HUES48 (cell line): ENCODE measurements at regions not wholly inside any gene's neighbourhood (a gene's known extent, or its start where the extent isn't known, plus 50 kb on each side); places are given as distances from the start of the nearest gene placed in this dataset.

ENCODE experiments used
- H3K27ac ChIP-seq: one replicate; pipeline ENCODE4 v1.7.0; 2013; ENCODE audit warnings: low read depth, low read length, inconsistent platforms
- H3K27me3 ChIP-seq: 2 replicates; pipeline ENCODE4 v1.6.1; 2013; ENCODE audit warnings: mild to moderate bottlenecking, low read length; ENCODE audit not compliant: control insufficient read depth, insufficient read depth
- H3K36me3 ChIP-seq: 2 replicates; pipeline ENCODE4 v1.6.1; 2013; ENCODE audit warnings: low read length; ENCODE audit not compliant: control insufficient read depth, insufficient read depth
- H3K4me1 ChIP-seq: 2 replicates; pipeline ENCODE4 v1.6.1; 2013; ENCODE audit warnings: mild to moderate bottlenecking, low read length; ENCODE audit not compliant: control insufficient read depth, insufficient read depth
- H3K4me3 ChIP-seq: 2 replicates; pipeline ENCODE4 v1.5.1; 2013; ENCODE audit warnings: mild to moderate bottlenecking, low read depth, low read length
- H3K9ac ChIP-seq: 2 replicates; pipeline ENCODE4 v1.6.1; 2013; ENCODE audit warnings: mild to moderate bottlenecking, low read depth, low read length, moderate library complexity
- H3K9me3 ChIP-seq: 2 replicates; pipeline ENCODE4 v1.6.1; 2013; ENCODE audit warnings: low read length; ENCODE audit not compliant: control insufficient read depth, insufficient read depth

GRCh38 chr5:58088941-58089340, 370.9 kb downstream of the PLK2 start:
- H3K9me3 ChIP-seq, result no peaks in the 10 kb centered on the region
- no peak overlapping the region for H3K9ac ChIP-seq
- no peak overlapping the region for H3K4me3 ChIP-seq
- no peaks in the 10 kb centered on the region for H3K4me1 ChIP-seq
- no peaks in the 10 kb centered on the region for H3K36me3 ChIP-seq
- H3K27ac ChIP-seq, result no peak overlapping the region
- no peaks in the 10 kb centered on the region for H3K27me3 ChIP-seq

GRCh38 chr5:58087905-58088304, 372.0 kb downstream of the PLK2 start:
- no peaks in the 10 kb centered on the region for H3K36me3 ChIP-seq
- H3K9ac ChIP-seq, result no peak overlapping the region
- no peaks in the 10 kb centered on the region for H3K9me3 ChIP-seq
- H3K27ac ChIP-seq, result no peak overlapping the region
- no peaks in the 10 kb centered on the region for H3K4me1 ChIP-seq
- H3K4me3 ChIP-seq, result no peak overlapping the region
- no peaks in the 10 kb centered on the region for H3K27me3 ChIP-seq

- Histone ChIP-seq H3K36me3 (no peaks in the 10 kb centered on the region), H3K4me3 (no peak overlapping the region), H3K27me3 (no peaks in the 10 kb centered on the region), H3K27ac (no peak overlapping the region), H3K9ac (no peak overlapping the region), H3K9me3 (no peaks in the 10 kb centered on the region), H3K4me1 (no peaks in the 10 kb centered on the region)
Measured at GRCh38 chr5:58087123-58087522, 372.8 kb downstream of the PLK2 start.

- Histone ChIP-seq H3K27me3 (no peaks in the 10 kb centered on the region), H3K4me3 (no peak overlapping the region), H3K9ac (no peak overlapping the region), H3K4me1 (no peaks in the 10 kb centered on the region), H3K27ac (no peak overlapping the region), H3K9me3 (no peaks in the 10 kb centered on the region), H3K36me3 (no peaks in the 10 kb centered on the region)
Measured at GRCh38 chr5:58085800-58086199, 374.1 kb downstream of the PLK2 start.

- no peak overlapping the region for H3K9ac ChIP-seq
- peaks cover 8% of the 10 kb centered on the region; the same call in 1 of the 2 replicates for H3K4me1 ChIP-seq
- no peaks in the 10 kb centered on the region for H3K9me3 ChIP-seq
- no peaks in the 10 kb centered on the region for H3K27me3 ChIP-seq
- no peak overlapping the region for H3K4me3 ChIP-seq
- no peak overlapping the region for H3K27ac ChIP-seq
- H3K36me3 ChIP-seq, result no peaks in the 10 kb centered on the region
Measured at GRCh38 chr5:58081435-58081834, 378.5 kb downstream of the PLK2 start.

GRCh38 chr5:58080573-58080972, 379.3 kb downstream of the PLK2 start:
- H3K4me1 ChIP-seq, result peaks cover 8% of the 10 kb centered on the region; the same call in 1 of the 2 replicates
- H3K27ac ChIP-seq, result no peak overlapping the region
- H3K9me3 ChIP-seq, result no peaks in the 10 kb centered on the region
- no peaks in the 10 kb centered on the region for H3K27me3 ChIP-seq
- H3K9ac ChIP-seq, result no peak overlapping the region
- no peak overlapping the region for H3K4me3 ChIP-seq
- no peaks in the 10 kb centered on the region for H3K36me3 ChIP-seq

- no peaks in the 10 kb centered on the region for H3K9me3 ChIP-seq
Measured at GRCh38 chr5:58077966-58078365, 381.9 kb downstream of the PLK2 start.

GRCh38 chr5:58077416-58077815, 382.5 kb downstream of the PLK2 start:
- H3K4me1 ChIP-seq, result peaks cover 8% of the 10 kb centered on the region; the same call in 1 of the 2 replicates
- H3K36me3 ChIP-seq, result no peaks in the 10 kb centered on the region
- H3K9me3 ChIP-seq, result no peaks in the 10 kb centered on the region
- H3K4me3 ChIP-seq, result no peak overlapping the region
- H3K27me3 ChIP-seq, result no peaks in the 10 kb centered on the region
- no peak overlapping the region for H3K9ac ChIP-seq
- no peak overlapping the region for H3K27ac ChIP-seq

More at GRCh38 chr5:58077966-58078365, 381.9 kb downstream of the PLK2 start:
- no peak overlapping the region for H3K4me3 ChIP-seq
- no peaks in the 10 kb centered on the region for H3K27me3 ChIP-seq
- H3K4me1 ChIP-seq, result peaks cover 8% of the 10 kb centered on the region; the same call in 1 of the 2 replicates
- H3K27ac ChIP-seq, result no peak overlapping the region
- H3K9ac ChIP-seq, result no peak overlapping the region
- H3K36me3 ChIP-seq, result no peaks in the 10 kb centered on the region

- no peaks in the 10 kb centered on the region for H3K27me3 ChIP-seq
- H3K4me3 ChIP-seq, result no peak overlapping the region
- no peak overlapping the region for H3K27ac ChIP-seq
- no peaks in the 10 kb centered on the region for H3K36me3 ChIP-seq
- H3K9me3 ChIP-seq, result no peaks in the 10 kb centered on the region
- H3K9ac ChIP-seq, result no peak overlapping the region
- H3K4me1 ChIP-seq, result peaks cover 8% of the 10 kb centered on the region; the same call in 1 of the 2 replicates
Measured at GRCh38 chr5:58076483-58077257, 383.2 kb downstream of the PLK2 start.

GRCh38 chr5:58075907-58076306, 384.0 kb downstream of the PLK2 start:
- H3K4me3 ChIP-seq, result no peak overlapping the region
- H3K27me3 ChIP-seq, result no peaks in the 10 kb centered on the region
- H3K27ac ChIP-seq, result no peak overlapping the region
- no peak overlapping the region for H3K9ac ChIP-seq
- peaks cover 11% of the 10 kb centered on the region; the same call in 1 of the 2 replicates for H3K4me1 ChIP-seq
- no peaks in the 10 kb centered on the region for H3K36me3 ChIP-seq
- H3K9me3 ChIP-seq, result no peaks in the 10 kb centered on the region

- Histone ChIP-seq H3K4me1 (peaks cover 11% of the 10 kb centered on the region; the same call in 1 of the 2 replicates), H3K9me3 (no peaks in the 10 kb centered on the region), H3K9ac (no peak overlapping the region), H3K27ac (no peak overlapping the region), H3K27me3 (no peaks in the 10 kb centered on the region), H3K36me3 (no peaks in the 10 kb centered on the region), H3K4me3 (no peak overlapping the region)
Measured at GRCh38 chr5:58074717-58075116, 385.2 kb downstream of the PLK2 start.
